ENCODE measurements at regions not wholly inside any gene's neighbourhood (a gene's known extent, or its start where the extent isn't known, plus 50 kb on each side); places are given as distances from the start of the nearest gene placed in this dataset.

GRCh38 chr6:27140999-27141528, 106.4 kb upstream of the PRSS16 start:
- TF ChIP-seq CREB1 (CRISPR knock-in tag; IDR thresholded peaks at IDR 0.05; ENCODE audit: low read depth) = no peak
- no peak for TF ChIP-seq CTCF (conservative IDR thresholded peaks at IDR 0.05; ENCODE audit: low read depth in 2 of 2)
- no peak for TF ChIP-seq EZH2 (IDR thresholded peaks at IDR 0.05; ENCODE audit: low read depth, unreplicated experiment)
- no peak for TF ChIP-seq REST (IDR thresholded peaks at IDR 0.05; ENCODE audit: unreplicated experiment)
- TF ChIP-seq POLR2AphosphoS5 (IDR thresholded peaks at IDR 0.05; ENCODE audit: low read depth) = no peak
- TF ChIP-seq ETS1 (IDR thresholded peaks at IDR 0.05) = no peak
- TF ChIP-seq ZNF462 (CRISPR knock-in tag; IDR thresholded peaks at IDR 0.05) = no peak
- TF ChIP-seq EZH2phosphoT487 (IDR thresholded peaks at IDR 0.05; ENCODE audit: unreplicated experiment) = no peak
- no peak for TF ChIP-seq NANOG (IDR thresholded peaks at IDR 0.05; ENCODE audit: borderline replicate concordance)
- TF ChIP-seq STAT1 (IDR thresholded peaks at IDR 0.05; ENCODE audit: unreplicated experiment) = no peak
- no peak for TF ChIP-seq JUNB (IDR thresholded peaks at IDR 0.05; ENCODE audit: unreplicated experiment)
- no peak for TF ChIP-seq ZNF114 (CRISPR knock-in tag; IDR thresholded peaks at IDR 0.05)
